ENCODE measurements at regions not wholly inside any gene's neighbourhood (a gene's known extent, or its start where the extent isn't known, plus 50 kb on each side); places are given as distances from the start of the nearest gene placed in this dataset.

GRCh38 chr9:105928416-105928815 is 234.1 kb downstream of the TMEM38B start:
- no peak for DNase-seq

- no peak for DNase-seq
Observed at GRCh38 chr9:105930011-105930627, 235.8 kb downstream of the TMEM38B start.

- no peak for DNase-seq
Observed at GRCh38 chr9:105932276-105932675, 237.9 kb downstream of the TMEM38B start.

- no peak for DNase-seq
Observed at GRCh38 chr9:105950448-105950847, 256.1 kb downstream of the TMEM38B start.

- no peak for DNase-seq
Observed at GRCh38 chr9:105950894-105951293, 256.6 kb downstream of the TMEM38B start.

GRCh38 chr9:105954517-105954916 is 260.2 kb downstream of the TMEM38B start:
- no peak for DNase-seq

GRCh38 chr9:105957830-105958229 is 263.5 kb downstream of the TMEM38B start:
- no peak for DNase-seq

- DNase-seq = no peak
Observed at GRCh38 chr9:105958587-105958986, 264.2 kb downstream of the TMEM38B start.

GRCh38 chr9:105959531-105959930 is 265.2 kb downstream of the TMEM38B start:
- DNase-seq = no peak

- no peak for DNase-seq
Observed at GRCh38 chr9:105963343-105964099, 269.2 kb downstream of the TMEM38B start.

GRCh38 chr9:105964156-105964555 is 269.8 kb downstream of the TMEM38B start:
- DNase-seq = no peak

- no peak for DNase-seq
Observed at GRCh38 chr9:105966834-105967233, 272.5 kb downstream of the TMEM38B start.

- DNase-seq = no peak
Observed at GRCh38 chr9:105967248-105967647, 272.9 kb downstream of the TMEM38B start.

GRCh38 chr9:105967797-105968196 is 273.5 kb downstream of the TMEM38B start:
- no peak for DNase-seq

GRCh38 chr9:105968811-105969466 is 274.6 kb downstream of the TMEM38B start:
- no peak for DNase-seq

GRCh38 chr9:105969636-105970035 is 275.3 kb downstream of the TMEM38B start:
- no peak for DNase-seq

GRCh38 chr9:105971986-105972385 is 277.6 kb downstream of the TMEM38B start:
- no peak for DNase-seq

GRCh38 chr9:105972466-105973204 is 278.3 kb downstream of the TMEM38B start:
- no peak for DNase-seq

- DNase-seq = no peak
Observed at GRCh38 chr9:105973951-105974351, 279.6 kb downstream of the TMEM38B start.

- DNase-seq = no peak
Observed at GRCh38 chr9:105975886-105976645, 281.7 kb downstream of the TMEM38B start.

- no peak for DNase-seq
Observed at GRCh38 chr9:105978336-105978735, 284.0 kb downstream of the TMEM38B start.

- DNase-seq = no peak
Observed at GRCh38 chr9:105978826-105979225, 284.5 kb downstream of the TMEM38B start.

- no peak for DNase-seq
Observed at GRCh38 chr9:105979290-105979689, 284.9 kb downstream of the TMEM38B start.

Data from DMS79 treated with DMSO at 0.1 percent for 48 hours (cell line).